Islet precursor cell (in vitro differentiated cells): ENCODE measurements at regions not wholly inside any gene's neighbourhood (a gene's known extent, or its start where the extent isn't known, plus 50 kb on each side); places are given as distances from the start of the nearest gene placed in this dataset.
"Not testable (repeated sequence)": the region's sequence is repeated elsewhere in the genome, so short reads cannot be mapped to it uniquely, and the experiment has no call there.

Source experiments
- DNase-seq: peaks from one replicate; pipeline ENCODE4 v3.0.0-alpha.2; 2018

GRCh38 chr6:165842281-165842936 lies 179.4 kb upstream of the PDE10A start:
- DNase-seq: peak; percentile 25

- DNase-seq: no peak
Measured at GRCh38 chr6:165841153-165841558, 178.1 kb upstream of the PDE10A start.

GRCh38 chr6:165837948-165838745 lies 175.1 kb upstream of the PDE10A start:
- no peak for DNase-seq

- not testable (repeated sequence) for DNase-seq
Measured at GRCh38 chr6:165836648-165837047, 173.6 kb upstream of the PDE10A start.

- DNase-seq: peak; percentile 41
Measured at GRCh38 chr6:165835410-165835851, 172.4 kb upstream of the PDE10A start.

- peak; percentile 51 for DNase-seq
Measured at GRCh38 chr6:165834613-165835259, 171.7 kb upstream of the PDE10A start.

GRCh38 chr6:165833355-165833754 lies 170.3 kb upstream of the PDE10A start:
- DNase-seq: peak; percentile 51

GRCh38 chr6:165831812-165832510 lies 168.9 kb upstream of the PDE10A start:
- DNase-seq: no peak

- no peak for DNase-seq
Measured at GRCh38 chr6:165830761-165831160, 167.7 kb upstream of the PDE10A start.

- DNase-seq: peak; percentile 37
Measured at GRCh38 chr6:165829376-165829775, 166.3 kb upstream of the PDE10A start.

GRCh38 chr6:165827190-165827518 lies 164.1 kb upstream of the PDE10A start:
- peak; percentile 28 for DNase-seq

GRCh38 chr6:165826487-165827189 lies 163.6 kb upstream of the PDE10A start:
- DNase-seq: peak; percentile 15

- DNase-seq: peak; percentile 38
Measured at GRCh38 chr6:165825256-165825815, 162.3 kb upstream of the PDE10A start.

- no peak for DNase-seq
Measured at GRCh38 chr6:165823609-165824326, 160.7 kb upstream of the PDE10A start.

- no peak for DNase-seq
Measured at GRCh38 chr6:165822501-165822900, 159.5 kb upstream of the PDE10A start.

- DNase-seq: peak; percentile 72
Measured at GRCh38 chr6:165821754-165822153, 158.7 kb upstream of the PDE10A start.

- DNase-seq: peak; percentile 40
Measured at GRCh38 chr6:165820934-165821333, 157.9 kb upstream of the PDE10A start.

- DNase-seq: peak; percentile 45
Measured at GRCh38 chr6:165820407-165820806, 157.4 kb upstream of the PDE10A start.

- DNase-seq: peak; percentile 41
Measured at GRCh38 chr6:165819394-165819793, 156.4 kb upstream of the PDE10A start.

- no peak for DNase-seq
Measured at GRCh38 chr6:165818200-165818599, 155.2 kb upstream of the PDE10A start.

- DNase-seq: no peak
Measured at GRCh38 chr6:165817771-165818170, 154.7 kb upstream of the PDE10A start.

GRCh38 chr6:165817148-165817547 lies 154.1 kb upstream of the PDE10A start:
- no peak for DNase-seq
